HG03520 (cell line): ENCODE measurements at regions not wholly inside any gene's neighbourhood (a gene's known extent, or its start where the extent isn't known, plus 50 kb on each side); places are given as distances from the start of the nearest gene placed in this dataset.
A peak's percentile ranks its signal among the peaks of the same experiment; 100 is the strongest.
"Not testable (repeated sequence)": the region's sequence is repeated elsewhere in the genome, so short reads cannot be mapped to it uniquely, and the experiment has no call there.

Experiments used
- ATAC-seq: cut with Tn5 transposase; IDR thresholded peaks from one replicate; pipeline ENCODE4 v1.9.1; 2021; ENCODE audit warnings: mild to moderate bottlenecking, moderate library complexity; ENCODE audit not compliant: unreplicated experiment

DNA sequence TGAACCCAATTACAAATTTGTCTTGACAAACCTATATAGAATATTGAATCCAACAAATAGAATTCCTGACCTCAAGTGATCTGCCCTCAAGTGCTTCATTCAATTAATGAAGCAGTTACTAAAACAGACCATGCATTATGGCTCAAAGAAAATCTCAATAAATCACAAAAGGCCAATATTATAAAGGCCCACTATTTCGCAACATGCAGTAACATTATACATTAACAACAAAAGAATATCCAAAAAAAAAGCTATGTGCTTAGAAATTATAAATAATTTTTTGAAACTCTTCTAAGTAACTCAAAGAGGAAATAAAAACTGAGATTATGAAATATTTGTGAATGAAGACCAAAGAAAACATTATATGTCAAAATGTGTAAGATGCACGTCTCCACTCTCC is 177.7 kb downstream of the ZNF674 start:
- no peak for ATAC-seq

- no peak for ATAC-seq
These were observed 178.6 kb downstream of the ZNF674 start for GRCh38 chrX:46366381-46367207.

GRCh38 chrX:46354481-46354880 is 190.7 kb downstream of the ZNF674 start:
- no peak for ATAC-seq

DNA sequence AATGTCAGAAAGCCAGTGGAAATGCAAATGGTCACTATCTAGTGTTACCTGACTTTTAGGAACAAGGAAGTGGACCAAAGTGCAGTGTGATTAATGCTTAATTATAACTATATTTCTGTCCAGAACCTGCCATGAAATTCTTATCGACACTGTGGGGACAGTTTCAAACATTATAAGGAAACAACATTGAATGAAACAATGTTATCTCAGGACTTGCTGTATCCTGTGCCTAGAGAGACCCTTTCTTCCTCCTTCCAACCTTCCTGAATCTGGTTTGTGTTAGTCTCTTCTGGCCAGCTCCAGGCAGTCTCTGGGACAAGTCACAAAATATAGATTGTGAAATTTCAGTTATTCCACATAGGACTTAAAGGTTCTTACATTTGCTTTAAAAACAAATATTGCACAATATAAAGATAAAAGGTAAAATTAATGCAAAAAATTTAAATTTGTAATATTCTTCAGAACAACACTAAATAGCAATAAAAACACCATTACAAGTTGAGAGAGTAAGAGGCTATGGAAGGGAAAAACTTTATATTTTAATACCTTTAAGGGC is 203.4 kb downstream of the ZNF674 start:
- no peak for ATAC-seq

DNA sequence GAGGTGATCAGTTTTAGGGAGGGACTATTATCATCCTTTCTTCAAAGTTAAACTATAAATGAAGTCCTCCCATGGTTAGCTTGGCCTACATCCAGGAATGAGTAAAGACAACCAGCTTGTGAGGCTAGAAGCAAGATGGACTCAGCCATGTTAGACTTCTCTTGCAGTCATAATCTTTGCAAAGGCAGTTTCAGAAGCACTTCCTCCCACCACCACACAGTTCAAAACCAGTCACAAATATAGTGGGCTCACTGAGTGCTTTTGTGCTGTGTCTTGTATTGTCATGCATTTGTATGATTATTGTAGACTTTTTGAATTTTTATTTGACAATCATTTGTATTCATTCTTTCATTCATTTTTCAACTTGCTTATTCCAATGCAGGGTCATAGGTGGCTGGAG is 204.5 kb downstream of the ZNF674 start:
- ATAC-seq = peak; percentile 55

- ATAC-seq = no peak
These were observed 211.7 kb downstream of the ZNF674 start for GRCh38 chrX:46333550-46333949.

DNA sequence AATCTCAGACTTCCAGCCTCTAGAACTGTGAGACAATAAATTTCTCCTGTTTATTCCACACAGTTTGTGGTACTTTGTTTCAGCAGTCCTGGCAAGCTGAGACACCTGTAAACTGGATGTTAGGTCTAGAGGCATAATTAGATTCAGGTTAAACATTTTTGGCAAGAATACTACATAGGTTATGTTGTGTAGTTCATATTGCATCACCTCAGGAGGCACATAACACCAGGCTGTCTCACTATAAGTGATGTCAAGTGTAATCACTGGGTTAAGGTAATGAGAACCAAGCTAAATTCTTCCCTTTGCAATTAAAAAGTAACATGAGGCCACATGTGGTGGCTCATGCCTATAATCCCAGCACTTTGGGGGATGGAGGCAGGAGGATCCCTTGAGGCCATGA is 214.2 kb downstream of the ZNF674 start:
- ATAC-seq = no peak

- no peak for ATAC-seq
These were observed 214.7 kb downstream of the ZNF674 start for GRCh38 chrX:46330513-46330912.

DNA sequence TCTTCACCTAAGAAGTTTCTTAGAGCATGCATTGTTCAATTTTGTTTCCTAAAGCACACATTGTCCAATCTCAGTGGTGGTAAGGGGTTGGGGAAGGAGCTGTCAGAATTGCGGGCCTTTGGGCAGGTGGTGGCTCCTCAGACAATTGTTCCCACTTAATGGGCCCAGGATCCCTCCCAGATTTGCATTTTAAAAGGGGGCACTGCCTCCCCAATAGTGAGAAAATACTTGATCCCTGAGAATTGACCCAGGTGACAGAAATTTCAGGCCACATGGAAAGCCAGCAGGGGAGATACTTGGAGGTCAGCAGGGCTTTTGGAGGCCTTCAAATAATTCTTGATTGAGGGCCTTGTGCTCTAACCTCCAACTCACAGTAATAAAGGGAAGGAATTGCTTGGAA is 217.1 kb downstream of the ZNF674 start:
- ATAC-seq = no peak

DNA sequence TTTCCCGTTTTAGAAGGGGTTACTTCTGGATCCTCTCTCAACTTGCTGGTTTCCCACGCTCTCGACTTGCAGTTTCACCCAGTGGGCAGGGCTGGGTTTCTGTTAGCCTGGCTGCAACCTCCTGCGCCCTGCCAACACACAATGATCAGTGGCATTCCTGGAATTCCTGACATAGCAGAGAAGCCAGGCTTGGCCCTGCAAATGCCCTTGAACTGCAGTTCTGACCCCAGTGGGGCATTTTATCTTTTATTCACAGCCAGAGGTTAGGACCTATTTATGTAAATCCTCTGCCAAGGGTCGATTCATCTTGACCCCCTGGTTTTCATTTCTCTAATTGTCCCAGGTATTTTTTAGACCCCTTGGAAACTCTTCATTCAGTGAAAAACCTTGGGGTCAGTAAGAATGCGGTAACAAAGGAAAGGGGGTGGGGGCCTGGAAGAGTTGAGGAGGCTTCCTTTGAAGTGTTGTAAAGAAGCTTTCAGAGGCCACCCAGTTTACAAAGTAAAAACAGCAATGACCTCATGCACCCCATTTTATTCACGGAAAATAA is 217.6 kb downstream of the ZNF674 start:
- no peak for ATAC-seq

GRCh38 chrX:46326161-46326560 is 219.1 kb downstream of the ZNF674 start:
- no peak for ATAC-seq

- no peak for ATAC-seq
These were observed 219.8 kb downstream of the ZNF674 start for GRCh38 chrX:46325312-46325877.

DNA sequence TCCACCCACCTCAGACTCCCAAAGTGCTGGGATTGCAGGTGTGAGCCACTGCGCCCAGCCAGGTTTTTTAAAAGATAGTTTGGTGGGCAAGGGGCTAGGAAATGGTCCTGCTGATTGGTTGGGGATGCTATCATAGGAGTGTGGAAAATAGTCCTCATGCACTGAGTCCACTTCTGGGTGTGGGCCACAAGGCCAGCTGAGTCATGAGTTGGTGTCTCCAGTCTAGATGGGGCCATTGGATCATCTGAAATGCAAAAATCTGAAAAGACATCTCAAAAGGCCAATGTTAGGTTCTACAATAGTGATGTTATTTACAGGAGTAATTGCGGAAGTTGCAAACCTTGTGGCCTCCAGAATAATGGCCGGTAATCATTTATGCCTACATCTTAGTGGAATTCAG is 221.1 kb downstream of the ZNF674 start:
- no peak for ATAC-seq

GRCh38 chrX:46322929-46323328 is 222.3 kb downstream of the ZNF674 start:
- not testable (repeated sequence) for ATAC-seq

DNA sequence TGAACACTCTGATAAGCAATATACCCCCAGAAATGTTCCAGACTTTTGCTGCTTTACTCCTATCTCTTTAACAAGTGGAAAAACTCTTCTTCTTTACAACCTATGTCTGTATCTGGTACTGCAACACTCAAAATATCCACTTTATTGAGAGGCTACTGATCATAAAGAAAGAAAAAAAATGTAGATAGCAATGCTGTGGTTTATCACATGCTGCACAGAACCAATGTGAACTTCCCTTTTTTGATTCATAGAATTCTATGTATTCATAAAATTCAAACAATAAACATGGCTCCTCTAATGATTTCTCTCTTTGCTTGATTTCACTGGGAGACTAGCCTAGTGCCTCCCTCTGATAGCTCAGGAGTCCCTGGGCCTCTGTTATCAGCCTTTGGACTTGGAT is 223.5 kb downstream of the ZNF674 start:
- ATAC-seq = no peak

- no peak for ATAC-seq
These were observed 225.5 kb downstream of the ZNF674 start for GRCh38 chrX:46319750-46320149.

- ATAC-seq = no peak
These were observed 226.7 kb downstream of the ZNF674 start for GRCh38 chrX:46318551-46318950.

DNA sequence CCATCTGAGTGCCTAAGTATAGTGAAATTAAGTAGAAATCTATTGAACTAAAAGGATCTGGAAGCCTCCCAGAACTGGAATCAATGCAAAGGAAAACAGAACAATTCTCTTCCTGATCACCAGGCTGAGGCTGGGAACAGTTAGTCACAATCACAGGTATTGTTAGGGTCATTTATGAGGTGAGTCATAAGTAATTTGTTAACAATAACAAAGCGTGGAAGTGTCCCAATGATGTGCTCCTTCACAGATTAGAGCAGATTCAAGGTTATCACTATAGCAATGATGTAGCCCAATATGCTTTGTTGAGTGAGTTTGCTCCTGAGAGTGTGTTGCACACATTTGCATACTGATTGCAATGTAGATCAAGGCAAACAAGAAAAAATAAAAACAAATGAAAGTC is 228.1 kb downstream of the ZNF674 start:
- no peak for ATAC-seq

- no peak for ATAC-seq
These were observed 233.6 kb downstream of the ZNF674 start for GRCh38 chrX:46311581-46312120.

DNA sequence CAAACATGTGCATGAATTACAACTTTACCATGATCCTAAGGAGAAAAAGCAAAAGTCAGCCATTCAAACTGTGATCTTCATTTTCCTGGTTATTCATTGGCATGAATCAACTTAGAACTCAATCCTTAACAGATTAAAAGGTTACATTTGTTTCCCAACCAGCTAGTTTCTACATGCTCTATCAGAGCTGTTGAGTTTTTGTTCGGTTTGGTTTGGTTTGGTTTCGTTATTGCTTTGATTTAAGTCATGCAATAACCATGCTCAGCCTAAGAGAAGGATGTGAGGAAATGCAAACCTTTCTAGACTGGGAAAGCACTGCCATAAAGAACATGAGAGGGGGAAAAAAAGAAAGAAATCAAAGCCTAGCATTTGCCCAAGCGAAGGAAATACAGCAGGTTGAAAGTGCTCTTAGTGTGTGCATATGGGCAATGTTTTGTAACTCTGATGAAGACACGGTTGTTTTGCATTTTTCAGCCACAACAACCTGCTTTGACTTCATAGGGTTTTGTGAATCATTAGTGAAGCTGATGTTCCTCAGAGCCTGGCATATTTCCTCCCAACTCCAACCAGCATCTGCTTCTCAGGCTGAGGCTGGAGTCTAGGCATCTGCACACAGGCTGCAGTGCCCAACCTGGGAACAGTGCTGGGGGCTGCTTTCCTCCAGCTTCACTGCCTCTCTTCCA is 234.3 kb downstream of the ZNF674 start:
- peak; percentile 65 for ATAC-seq

- ATAC-seq = no peak
These were observed 237.1 kb downstream of the ZNF674 start for GRCh38 chrX:46308110-46308509.
